ENCODE measurements at regions not wholly inside any gene's neighbourhood (a gene's known extent, or its start where the extent isn't known, plus 50 kb on each side); places are given as distances from the start of the nearest gene placed in this dataset.

- TF ChIP-seq EGR1 (IDR thresholded peaks at IDR 0.05; ENCODE audit: low read depth) = no peak
- no peak for TF ChIP-seq CTCF (IDR thresholded peaks at IDR 0.05 in 2 of 3, conservative IDR thresholded peaks at IDR 0.05 in 1 of 3; ENCODE audit: borderline replicate concordance in 1 of 3, insufficient read depth in 1 of 3, low read depth in 2 of 3, low read length in 2 of 3)
- no peak for TF ChIP-seq ZBTB33 (IDR thresholded peaks at IDR 0.05; ENCODE audit: extremely low read depth, insufficient replicate concordance, low read length)
- TF ChIP-seq POLR2A (IDR thresholded peaks at IDR 0.05; ENCODE audit: borderline replicate concordance, extremely low read depth, insufficient read depth, insufficient read length) = no peak
Observed at GRCh38 chr18:73983970-73984369, 163.7 kb downstream of the FBXO15 start.
